GM20000 (cell line): ENCODE measurements at regions not wholly inside any gene's neighbourhood (a gene's known extent, or its start where the extent isn't known, plus 50 kb on each side); places are given as distances from the start of the nearest gene placed in this dataset.

Source experiments
- DNase-seq: peaks from one replicate; pipeline ENCODE4 v3.0.0; 2012; ENCODE audit warnings: low spot score
- CTCF ChIP-seq: IDR thresholded peaks from 2 replicates; pipeline ENCODE4 v1.5.1; 2012; ENCODE audit warnings: mild to moderate bottlenecking, control low read depth; ENCODE audit errors: extremely low read depth, missing control alignments

DNA sequence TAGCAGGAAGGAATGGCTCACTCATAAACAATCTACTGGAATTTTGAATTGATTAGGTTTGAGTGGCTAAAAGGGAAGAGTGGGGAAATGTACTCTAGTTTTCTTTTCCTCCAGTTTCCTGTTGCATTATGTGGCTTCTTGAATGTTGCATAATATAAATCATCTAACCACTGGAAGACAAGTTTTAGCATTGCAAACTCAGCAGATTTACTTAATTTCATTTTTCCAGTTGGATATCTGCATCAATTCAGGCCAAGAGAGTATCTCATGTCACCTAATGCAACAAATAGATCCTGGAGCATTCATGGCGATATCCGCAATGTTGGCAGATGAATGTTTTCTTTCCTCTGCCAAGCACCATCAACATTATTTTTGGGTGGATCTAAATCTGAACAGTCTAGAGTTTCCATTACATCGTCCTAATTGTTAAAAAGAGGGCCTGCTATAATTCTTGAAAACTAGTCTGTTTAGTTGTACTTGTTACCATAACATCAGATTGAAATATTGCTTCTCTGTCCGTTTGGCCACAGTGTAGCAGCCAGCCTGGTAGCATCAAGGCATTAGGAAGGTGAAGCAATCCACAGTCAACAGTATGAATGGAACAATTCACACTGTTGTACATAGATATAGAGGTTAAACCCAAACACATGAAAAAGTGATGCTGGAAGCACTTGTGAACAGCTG lies 544.2 kb downstream of the ETNK1 start:
- no peak for TF ChIP-seq CTCF
- DNase-seq = no peak

GRCh38 chr12:23169696-23170013 lies 544.7 kb downstream of the ETNK1 start:
- no peak for TF ChIP-seq CTCF
- no peak for DNase-seq

DNA sequence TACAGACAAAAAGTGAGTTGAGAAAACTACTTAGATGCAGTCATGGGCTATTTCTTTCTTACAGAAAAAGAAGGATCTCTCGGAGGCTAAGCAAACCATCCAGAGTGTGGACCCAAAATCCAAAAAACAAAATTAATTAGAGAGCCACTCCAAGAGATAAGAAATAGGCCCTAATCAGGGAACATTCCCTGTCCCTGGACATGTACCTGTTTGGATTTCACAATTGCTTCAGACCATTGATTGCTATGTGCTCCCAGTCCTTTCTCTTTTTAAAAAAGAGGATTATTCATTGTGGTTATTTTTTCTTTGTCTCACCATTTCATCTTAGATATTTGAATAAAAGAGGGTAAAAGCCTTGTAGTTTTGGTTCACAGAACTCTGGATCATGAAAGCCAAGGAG lies 549.9 kb downstream of the ETNK1 start:
- no peak for DNase-seq
- no peak for TF ChIP-seq CTCF

- TF ChIP-seq CTCF = no peak
- DNase-seq = no peak
Observed at GRCh38 chr12:23185346-23185745, 560.4 kb downstream of the ETNK1 start.

DNA sequence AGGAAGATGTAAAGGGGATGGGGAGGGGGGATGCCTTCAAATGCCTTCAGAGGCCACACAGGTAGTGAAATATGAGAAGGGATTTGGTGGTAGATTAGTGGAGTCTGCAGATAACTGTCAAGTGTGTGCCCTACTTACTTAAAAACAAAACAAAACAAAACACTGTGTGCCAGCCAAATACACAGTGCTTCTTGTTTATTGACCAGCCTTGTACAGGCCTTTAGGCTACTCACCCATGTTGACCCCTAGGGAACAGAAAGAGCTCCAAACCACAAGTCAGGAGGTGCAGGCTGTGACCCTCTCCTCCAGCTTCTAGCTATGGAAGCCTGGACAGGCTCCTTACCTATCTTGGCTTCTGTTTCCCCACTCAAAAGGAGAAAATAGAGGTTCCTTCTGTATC lies 562.0 kb downstream of the ETNK1 start:
- no peak for TF ChIP-seq CTCF
- no peak for DNase-seq

DNA sequence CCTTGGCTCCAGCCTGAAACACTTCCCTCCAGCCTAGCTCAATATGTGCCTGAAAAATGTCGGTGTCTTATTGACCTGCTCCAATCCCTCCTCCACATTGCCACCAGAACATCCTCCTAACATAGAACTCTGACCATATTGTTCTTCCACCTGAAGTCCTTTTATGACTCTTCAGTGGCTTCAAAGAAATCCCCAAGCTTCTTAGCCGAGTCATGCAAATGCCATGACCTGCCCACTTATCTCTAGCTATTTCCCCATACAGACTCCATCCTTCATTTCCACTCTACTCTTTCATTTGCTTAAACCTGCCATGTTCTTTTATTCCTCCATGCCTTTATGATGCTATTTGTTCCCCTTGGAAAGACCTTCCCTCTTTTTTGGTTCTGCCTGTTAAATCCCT lies 568.6 kb downstream of the ETNK1 start:
- no peak for DNase-seq
- no peak for TF ChIP-seq CTCF

DNA sequence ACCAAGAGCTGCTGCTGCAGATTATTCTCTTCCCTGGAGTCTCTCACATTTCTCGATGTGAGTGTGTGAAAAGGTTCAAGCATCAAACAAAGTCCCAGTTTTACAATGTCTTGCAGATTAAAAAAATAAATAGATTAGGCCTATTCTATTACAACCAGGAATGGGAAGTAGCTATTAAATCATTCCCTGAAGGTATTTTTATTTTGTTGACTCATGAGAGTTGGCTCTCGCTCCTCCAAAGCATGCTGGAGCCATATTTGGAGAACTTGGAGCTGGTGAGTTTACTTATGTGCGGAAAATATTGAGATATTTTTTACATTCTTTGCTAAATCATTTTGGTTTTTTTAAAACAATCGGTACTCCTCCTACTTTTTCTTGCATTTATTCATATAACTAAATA lies 572.3 kb downstream of the ETNK1 start:
- DNase-seq = no peak
- TF ChIP-seq CTCF = no peak
